T-helper 2 cell (primary cell): ENCODE measurements at regions not wholly inside any gene's neighbourhood (a gene's known extent, or its start where the extent isn't known, plus 50 kb on each side); places are given as distances from the start of the nearest gene placed in this dataset.
A peak's percentile ranks its signal among the peaks of the same experiment; 100 is the strongest.
"Not testable (repeated sequence)": the region's sequence is repeated elsewhere in the genome, so short reads cannot be mapped to it uniquely, and the experiment has no call there.

Experiments used
- DNase-seq, 5 experiments: peaks; one replicate each; pipeline versions ENCODE4 v3.0.0 to v3.0.0-alpha.2; 2012 to 2022

- DNase-seq: no peak
Measured at GRCh38 chr5:158050421-158050820, 191.5 kb upstream of the CLINT1 start.

GRCh38 chr5:158049459-158049858, 190.5 kb upstream of the CLINT1 start:
- no peak for DNase-seq

DNA sequence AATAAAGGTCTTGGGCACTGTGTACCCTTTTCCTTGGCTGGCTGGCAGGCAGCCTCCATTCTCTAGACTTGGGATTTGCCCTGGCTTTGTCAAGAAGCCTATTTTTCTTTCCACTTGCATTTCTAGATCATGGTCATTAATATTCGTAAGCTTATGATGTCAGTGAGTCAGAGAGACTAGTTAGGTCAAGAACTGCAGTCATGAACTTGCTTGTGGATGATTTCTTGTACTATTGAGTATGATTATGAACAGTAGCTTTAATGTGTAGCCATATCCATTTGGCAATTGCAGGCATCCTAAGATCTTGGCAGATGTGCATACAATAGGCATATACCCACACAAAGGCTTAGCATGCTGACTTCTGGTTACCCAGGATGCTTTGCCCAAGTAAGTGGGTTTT, 186.8 kb upstream of the CLINT1 start:
- DNase-seq: no peak

DNA sequence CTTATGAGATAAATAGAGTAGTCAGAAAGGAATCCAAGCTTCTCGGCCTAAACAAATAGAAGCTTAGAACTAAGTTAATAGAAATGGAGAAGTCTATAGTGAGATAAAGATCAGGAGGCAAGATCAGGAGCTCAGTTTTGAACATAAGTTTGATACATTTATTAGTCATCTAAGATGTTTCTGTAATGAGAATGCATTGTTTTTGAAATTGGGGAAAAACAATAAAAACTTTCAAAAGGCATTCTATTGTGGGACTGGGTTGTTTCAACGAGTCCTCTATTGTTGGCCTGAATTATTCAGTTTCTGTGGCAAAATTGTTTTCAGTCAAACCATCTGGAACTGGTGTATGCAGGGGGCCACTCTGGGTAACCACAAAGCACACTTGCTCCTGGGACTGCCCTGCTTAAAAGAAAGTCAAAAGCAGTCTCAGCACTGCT, 181.0 kb upstream of the CLINT1 start:
- DNase-seq: peak in 1 of 5 experiments; percentile 6

- no peak for DNase-seq
Measured at GRCh38 chr5:158039441-158039840, 180.5 kb upstream of the CLINT1 start.

DNA sequence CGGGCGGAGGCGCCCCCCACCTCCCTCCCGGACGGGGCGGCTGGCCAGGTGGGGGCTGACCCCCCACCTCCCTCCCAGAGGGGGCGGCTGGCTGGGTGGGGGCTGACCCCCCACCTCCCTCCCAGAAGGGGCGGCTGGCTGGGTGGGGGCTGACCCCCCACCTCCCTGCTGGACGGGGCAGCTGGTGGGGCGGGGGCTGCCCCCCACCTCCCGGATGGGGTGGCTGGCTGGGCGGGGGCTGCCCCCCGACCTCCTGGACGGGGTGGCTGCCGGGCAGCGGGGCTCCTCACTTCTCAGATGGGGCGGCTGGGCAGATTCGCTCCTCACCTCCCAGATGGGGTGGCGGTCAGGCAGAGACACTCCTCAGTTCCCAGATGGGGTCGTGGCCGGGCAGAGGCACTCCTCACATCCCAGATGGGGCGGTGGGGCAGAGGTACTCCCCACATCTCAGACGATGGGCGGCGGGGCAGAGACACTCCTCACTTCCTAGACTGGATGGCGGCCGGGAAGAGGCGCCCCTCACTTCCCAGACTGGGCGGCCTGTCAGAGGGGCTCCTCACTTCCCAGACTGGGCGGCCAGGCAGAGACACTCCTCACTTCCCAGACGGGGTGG, 178.1 kb upstream of the CLINT1 start:
- DNase-seq: not testable (repeated sequence)

GRCh38 chr5:158034586-158034985, 175.6 kb upstream of the CLINT1 start:
- not testable (repeated sequence) for DNase-seq

GRCh38 chr5:158033724-158034123, 174.8 kb upstream of the CLINT1 start:
- DNase-seq: no peak

DNA sequence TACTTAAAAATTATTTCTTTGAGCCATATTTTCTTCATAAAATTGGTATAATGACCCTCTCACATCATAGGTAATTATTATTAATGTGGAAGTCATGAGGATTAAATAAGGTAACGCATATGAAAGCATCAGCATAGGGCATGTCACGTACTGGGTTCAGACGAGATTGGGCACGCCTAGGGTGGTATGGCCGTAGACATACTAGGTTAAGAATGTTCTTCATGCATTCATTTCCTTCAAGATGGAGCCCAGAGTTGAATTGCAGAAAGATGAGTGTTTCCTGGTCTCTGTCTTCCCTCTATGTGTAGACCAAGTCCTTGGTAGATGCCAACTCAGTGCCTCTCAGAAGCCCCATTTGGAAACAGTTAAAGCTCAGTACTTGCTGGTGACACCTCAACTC, 174.1 kb upstream of the CLINT1 start:
- DNase-seq: no peak

DNA sequence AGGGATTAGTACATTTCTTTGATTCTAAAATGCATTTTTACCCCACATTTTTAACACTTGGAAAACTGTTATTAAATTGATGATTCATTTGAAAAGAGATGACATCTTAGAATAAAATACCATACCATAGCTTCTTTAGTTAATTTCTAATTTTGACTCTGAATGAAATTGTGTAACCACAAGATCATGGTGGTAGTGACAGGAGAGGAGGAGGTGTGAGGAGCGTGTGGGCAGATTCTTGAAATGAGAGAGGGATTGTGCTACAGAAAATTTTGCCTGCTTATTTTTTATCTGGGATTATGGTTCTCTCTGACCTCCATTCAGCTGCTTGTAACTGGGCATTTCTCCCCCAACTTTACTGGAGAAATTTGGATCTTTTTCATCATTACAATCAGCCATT, 173.3 kb upstream of the CLINT1 start:
- no peak for DNase-seq

DNA sequence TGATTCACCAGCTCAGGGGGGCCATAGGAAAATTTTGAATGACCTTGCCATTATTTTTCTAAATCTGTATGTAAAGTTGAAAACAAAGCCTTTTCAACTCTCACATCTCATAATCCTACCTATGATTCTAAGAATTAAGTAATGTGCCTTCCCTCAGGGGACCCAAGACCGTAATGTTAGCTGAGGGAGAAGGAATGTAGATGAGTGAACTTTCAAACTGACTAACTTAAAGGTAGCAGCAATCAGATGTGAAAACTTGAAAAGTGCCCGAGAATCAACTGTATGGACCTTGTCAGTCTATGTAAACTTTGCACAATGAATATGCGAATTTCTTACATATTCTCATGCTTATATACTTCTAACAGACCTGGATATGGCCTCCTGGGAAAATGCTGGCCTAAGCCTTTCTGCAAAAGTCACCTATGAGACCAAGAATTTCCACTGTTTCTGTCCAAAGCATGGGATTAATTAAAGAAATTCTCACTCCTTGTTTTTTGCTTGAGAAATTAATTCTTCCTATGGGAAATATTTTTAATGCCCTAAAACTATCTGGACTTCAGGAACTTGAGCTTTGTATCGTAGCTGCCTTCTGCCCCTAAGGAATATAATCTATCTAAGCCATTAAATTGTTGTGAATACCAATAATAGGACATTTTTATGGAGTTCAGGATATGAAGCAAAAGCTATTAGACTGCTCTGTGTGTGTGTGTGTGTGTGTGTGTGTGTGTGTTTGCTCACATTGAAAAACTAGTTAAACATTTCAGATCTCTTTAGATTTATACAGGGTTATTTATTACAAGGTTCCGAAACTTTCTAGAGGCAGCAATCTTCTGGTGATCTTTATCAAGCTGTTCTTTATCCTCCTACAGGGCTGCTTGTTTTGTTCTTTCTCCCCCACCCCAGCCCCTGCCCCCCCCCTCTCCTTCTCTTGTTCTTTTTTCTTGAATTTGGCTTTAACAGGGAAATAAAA, 169.1 kb upstream of the CLINT1 start:
- no peak for DNase-seq

- no peak for DNase-seq
Measured at GRCh38 chr5:158026304-158027031, 167.5 kb upstream of the CLINT1 start.

- DNase-seq: no peak
Measured at GRCh38 chr5:158023266-158023665, 164.3 kb upstream of the CLINT1 start.

- DNase-seq: no peak
Measured at GRCh38 chr5:158022837-158023236, 163.9 kb upstream of the CLINT1 start.

DNA sequence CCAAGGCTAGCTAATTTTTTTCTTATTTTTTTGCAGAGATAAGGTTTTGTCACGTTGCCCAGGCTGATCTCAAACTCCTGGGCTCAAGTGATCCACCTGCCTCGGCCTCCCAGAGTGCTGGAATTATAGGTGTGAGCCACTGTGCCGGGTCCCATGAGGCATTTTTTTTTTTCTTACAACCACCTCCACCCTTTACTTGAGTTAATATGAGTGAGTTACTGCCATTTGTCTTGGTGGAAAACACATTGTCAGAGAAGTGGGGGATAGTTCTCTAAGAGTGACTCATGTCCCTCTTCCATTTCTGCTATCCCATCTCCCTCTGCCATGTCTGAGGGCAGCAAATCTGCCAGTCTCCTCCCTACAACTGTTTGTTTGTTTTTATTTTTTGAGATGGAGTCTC, 163.4 kb upstream of the CLINT1 start:
- no peak for DNase-seq

- no peak for DNase-seq
Measured at GRCh38 chr5:158020555-158021418, 161.8 kb upstream of the CLINT1 start.

DNA sequence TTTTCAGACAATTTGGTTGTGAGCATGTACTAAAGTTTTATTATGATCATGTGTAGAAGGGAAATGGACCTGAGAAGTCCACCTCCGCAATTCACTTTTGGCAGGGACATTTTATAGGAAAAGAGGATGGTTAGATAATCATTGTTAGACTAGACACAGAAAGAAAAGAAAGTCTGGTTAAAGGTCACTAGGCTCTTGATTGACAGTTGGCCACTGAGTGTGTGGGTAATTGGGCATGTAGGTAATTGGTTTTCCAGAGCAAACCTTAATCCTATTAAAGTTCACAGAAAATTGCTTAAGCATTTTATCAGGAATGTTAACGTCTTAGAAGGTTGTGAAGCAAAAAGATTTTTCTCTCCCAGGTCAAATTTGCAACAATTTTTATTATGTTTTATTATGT, 158.5 kb upstream of the CLINT1 start:
- DNase-seq: no peak

- DNase-seq: no peak
Measured at GRCh38 chr5:158014372-158014771, 155.4 kb upstream of the CLINT1 start.

DNA sequence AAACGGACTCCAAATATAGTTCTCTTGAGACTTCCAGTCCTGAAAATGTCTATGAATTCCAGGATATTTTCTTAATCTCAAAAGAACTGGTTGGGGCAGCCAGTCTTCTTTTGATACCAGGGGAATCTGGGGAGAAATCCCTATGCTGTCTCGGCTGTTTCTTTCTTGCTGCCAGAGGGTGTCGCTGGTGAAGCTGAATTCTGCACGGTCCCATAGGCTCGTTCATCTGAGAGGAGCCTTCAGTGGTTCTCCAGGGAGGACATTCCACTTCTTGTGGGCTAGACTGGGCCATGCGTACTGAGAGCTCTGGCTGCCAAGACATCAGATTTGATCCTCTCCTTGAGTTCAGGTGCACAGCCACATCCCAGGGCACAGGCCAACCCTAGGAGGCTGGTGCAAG, 155.0 kb upstream of the CLINT1 start:
- DNase-seq: peak in 1 of 5 experiments; percentile 3

DNA sequence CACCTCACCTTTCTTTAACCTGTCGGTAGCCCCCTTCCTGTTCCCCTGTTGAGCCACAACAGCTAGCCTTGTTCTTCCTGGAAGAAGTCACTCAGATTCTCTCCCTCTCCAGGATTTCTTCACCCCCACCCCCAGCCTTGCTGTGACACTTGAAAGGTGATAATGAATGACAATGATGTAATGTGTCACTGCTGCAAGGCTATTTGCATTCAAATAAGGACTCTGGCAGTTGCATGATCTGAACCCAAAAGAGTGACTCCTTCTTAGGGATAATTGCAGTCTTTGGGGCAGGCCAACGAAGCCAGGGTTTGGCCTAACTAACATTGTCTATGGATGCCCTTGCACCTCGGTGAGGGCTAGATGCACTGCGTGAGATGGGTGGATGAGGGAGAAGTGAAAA, 154.4 kb upstream of the CLINT1 start:
- DNase-seq: no peak

- no peak for DNase-seq
Measured at GRCh38 chr5:158011422-158011821, 152.5 kb upstream of the CLINT1 start.

GRCh38 chr5:158010831-158011230, 151.9 kb upstream of the CLINT1 start:
- no peak for DNase-seq
